Cardiac fibroblast (primary cell): ENCODE measurements at regions not wholly inside any gene's neighbourhood (a gene's known extent, or its start where the extent isn't known, plus 50 kb on each side); places are given as distances from the start of the nearest gene placed in this dataset.

Source experiments
- DNase-seq, 2 donors: peaks; one replicate each; pipeline versions ENCODE4 v3.0.0 to v3.0.0-alpha.2; 2010; ENCODE audit warnings: low read depth in 2 of 2
- H3K4me3 ChIP-seq, 2 donors: replicated peaks in 1 of 2; 1 replicate in 1 of 2; 2 replicates in 1 of 2; pipeline ENCODE4 v1.5.1; 2011; ENCODE audit warnings: low read depth in 2 of 2, low read length in 2 of 2, mild to moderate bottlenecking in 2 of 2, moderate library complexity in 1 of 2
- CTCF ChIP-seq: IDR thresholded peaks from one replicate; pipeline ENCODE4 v1.5.1; 2011; ENCODE audit warnings: low read depth, mild to moderate bottlenecking, low read length, inconsistent platforms

- H3K4me3 ChIP-seq, result no peak overlapping the region
- no peak for DNase-seq
- no peak for TF ChIP-seq CTCF
Measured at GRCh38 chr12:131551675-131552491, 159.0 kb upstream of the SFSWAP start.

GRCh38 chr12:131552492-131552863 is 158.4 kb upstream of the SFSWAP start:
- no peak for DNase-seq
- no peak overlapping the region for H3K4me3 ChIP-seq
- TF ChIP-seq CTCF, result no peak

DNA sequence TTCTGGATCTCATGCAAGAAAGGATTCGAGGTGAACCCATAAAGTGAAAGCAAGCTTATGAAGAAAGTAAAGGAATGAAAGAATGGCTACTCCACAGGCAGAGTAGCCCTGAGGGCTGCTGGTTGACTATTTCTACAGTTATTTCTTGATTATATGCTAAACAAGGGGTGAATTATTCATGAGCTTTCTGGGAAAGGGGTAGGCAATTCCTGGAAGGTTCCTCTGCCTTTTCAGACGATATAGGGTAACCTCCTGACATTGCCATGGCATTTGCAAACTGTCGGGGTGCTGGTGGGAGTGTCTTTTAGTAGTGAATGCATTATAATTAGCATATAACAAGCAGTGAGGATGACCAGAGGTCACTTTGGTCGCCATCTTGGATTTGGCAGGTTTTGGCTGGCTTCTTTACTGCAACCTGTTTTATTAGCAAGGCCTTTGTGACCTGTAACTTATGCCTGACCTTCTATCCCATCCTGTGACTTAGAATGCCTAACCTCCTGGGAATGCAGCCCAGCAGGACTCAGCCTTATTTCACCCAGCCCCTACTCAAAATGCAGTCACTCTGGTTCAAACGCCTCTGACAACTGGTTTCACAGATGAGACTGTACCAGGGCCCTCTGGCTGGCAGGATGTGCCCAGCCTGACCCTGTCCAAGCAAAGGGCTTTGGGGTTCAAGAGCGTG is 157.7 kb upstream of the SFSWAP start:
- no peak for DNase-seq
- TF ChIP-seq CTCF, result no peak
- H3K4me3 ChIP-seq, result no peak overlapping the region

DNA sequence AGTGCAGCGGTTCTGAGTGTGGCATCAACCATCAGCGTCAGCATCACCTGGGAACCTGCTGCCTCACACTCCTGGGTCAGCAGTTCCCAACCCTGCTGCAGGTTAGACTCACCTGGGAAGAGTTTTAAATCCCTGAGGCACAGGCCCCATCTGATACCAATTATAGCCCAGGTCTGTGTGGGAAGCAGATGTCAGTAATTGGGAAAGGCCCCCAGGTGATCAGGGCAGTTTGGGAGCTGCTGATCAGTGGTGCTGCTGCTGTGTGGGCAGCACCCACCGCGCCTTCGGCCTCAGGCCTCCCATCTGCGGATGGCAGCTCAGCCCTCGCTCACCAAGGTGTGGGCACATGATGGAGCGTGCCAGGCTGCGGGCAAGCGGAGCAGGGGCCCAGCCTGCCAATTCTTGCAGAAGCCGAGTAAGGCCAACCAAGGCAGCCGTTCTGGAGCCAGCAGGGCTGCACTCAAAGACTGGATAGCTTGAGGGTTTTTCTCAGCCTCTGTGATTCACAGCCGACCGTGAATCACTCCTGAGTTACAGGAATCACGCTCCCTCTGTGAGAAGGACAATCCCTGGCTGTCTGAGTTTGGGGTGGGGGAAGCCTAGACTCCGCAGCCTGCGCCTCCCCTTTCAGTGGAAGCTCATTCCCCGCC is 155.6 kb upstream of the SFSWAP start:
- H3K4me3 ChIP-seq, result no peak overlapping the region
- no peak for DNase-seq
- TF ChIP-seq CTCF, result no peak

DNA sequence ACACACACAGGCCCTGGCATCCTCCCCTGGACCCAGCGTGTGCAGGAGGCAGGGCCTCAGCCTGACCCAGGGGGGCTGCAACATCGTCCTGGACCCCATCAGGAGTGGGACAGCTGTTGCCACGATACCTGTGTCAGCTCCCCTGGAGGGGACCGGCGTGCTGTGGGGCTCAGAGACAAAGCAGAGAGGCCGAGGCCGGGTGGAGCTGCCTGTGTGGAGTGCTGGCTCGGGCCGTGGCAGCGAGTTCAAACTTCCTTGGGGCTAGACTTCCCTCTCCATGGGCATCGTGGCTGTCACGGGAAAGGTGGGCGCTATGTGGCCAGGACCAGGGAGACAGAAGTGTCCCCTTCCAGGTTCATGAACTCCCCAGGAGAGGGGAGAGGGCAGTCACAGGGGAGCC is 155.0 kb upstream of the SFSWAP start:
- TF ChIP-seq CTCF, result no peak
- no peak for DNase-seq
- no peak overlapping the region for H3K4me3 ChIP-seq

DNA sequence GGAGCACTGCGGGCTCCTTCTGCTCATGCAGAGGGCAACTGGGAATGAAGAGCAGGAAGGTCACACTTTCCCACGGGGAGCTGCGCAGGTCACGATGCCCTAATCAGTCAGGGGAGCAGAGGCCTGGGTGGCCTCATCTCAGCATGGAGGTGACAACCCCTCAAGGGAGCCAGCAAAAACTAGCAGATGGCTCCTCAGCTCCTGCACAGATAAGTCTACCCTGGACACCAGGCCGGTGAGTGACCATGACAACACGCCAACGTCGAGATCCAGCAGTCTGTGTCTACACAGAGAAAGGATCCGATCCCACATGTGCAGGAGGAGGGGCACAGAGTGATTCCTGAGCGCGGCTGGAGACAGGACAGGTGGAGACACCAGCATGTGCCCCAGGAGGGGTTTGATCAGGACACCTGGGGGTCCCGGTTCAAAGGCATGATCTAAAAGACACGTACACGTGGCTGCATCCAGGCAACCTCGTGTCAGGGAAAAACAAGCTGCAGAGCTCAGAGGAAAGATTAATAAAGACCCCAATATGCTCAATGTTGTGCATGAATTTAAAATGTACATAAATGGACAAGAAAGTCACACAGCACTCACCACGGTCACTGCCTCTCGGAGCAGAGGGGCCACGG is 153.7 kb upstream of the SFSWAP start:
- DNase-seq, result no peak
- no peak overlapping the region for H3K4me3 ChIP-seq
- no peak for TF ChIP-seq CTCF
